HG03103 (cell line): ENCODE measurements at regions not wholly inside any gene's neighbourhood (a gene's known extent, or its start where the extent isn't known, plus 50 kb on each side); places are given as distances from the start of the nearest gene placed in this dataset.
"Not testable (repeated sequence)": the region's sequence is repeated elsewhere in the genome, so short reads cannot be mapped to it uniquely, and the experiment has no call there.

Experiments
- ATAC-seq: cut with Tn5 transposase; IDR thresholded peaks from one replicate; pipeline ENCODE4 v1.9.1; 2021; ENCODE audit warnings: low read depth; ENCODE audit not compliant: unreplicated experiment

GRCh38 chr9:62952840-62953239, 1763.0 kb downstream of the SPATA31A7 start:
- not testable (repeated sequence) for ATAC-seq
